ENCODE measurements at regions not wholly inside any gene's neighbourhood (a gene's known extent, or its start where the extent isn't known, plus 50 kb on each side); places are given as distances from the start of the nearest gene placed in this dataset.
"Not testable (repeated sequence)": the region's sequence is repeated elsewhere in the genome, so short reads cannot be mapped to it uniquely, and the experiment has no call there.

- H3K4me3 ChIP-seq (ENCODE audit: low read length in 2 of 2): no peak overlapping the region
These were observed 652.9 kb downstream of the ETNK1 start for GRCh38 chr12:23277831-23278230.

GRCh38 chr12:23281295-23281694 is 656.3 kb downstream of the ETNK1 start:
- H3K9ac ChIP-seq (ENCODE audit: low read length in 2 of 2): no peak overlapping the region
- no peak overlapping the region for H3K4me3 ChIP-seq (ENCODE audit: low read length in 2 of 2)
- H3K4me1 ChIP-seq (ENCODE audit: control insufficient read depth, insufficient read depth, low read length): no peaks in the 10 kb centered on the region
- H3K27me3 ChIP-seq (ENCODE audit: control insufficient read depth in 1 of 2, insufficient read depth in 2 of 2, low read length in 2 of 2): no peaks in the 10 kb centered on the region
- H3K9me3 ChIP-seq (ENCODE audit: control insufficient read depth in 2 of 2, low read length in 2 of 2): no peaks in the 10 kb centered on the region
- no peaks in the 10 kb centered on the region for H3K36me3 ChIP-seq (ENCODE audit: control insufficient read depth in 2 of 2, insufficient read depth in 2 of 2, low read length in 2 of 2)
- H3K27ac ChIP-seq (ENCODE audit: low read length): no peak overlapping the region

More at GRCh38 chr12:23277831-23278230, 652.9 kb downstream of the ETNK1 start:
- H3K9ac ChIP-seq (ENCODE audit: low read length in 2 of 2): no peak overlapping the region
- H3K36me3 ChIP-seq (ENCODE audit: control insufficient read depth in 2 of 2, insufficient read depth in 2 of 2, low read length in 2 of 2): no peaks in the 10 kb centered on the region
- H3K27me3 ChIP-seq (ENCODE audit: control insufficient read depth in 1 of 2, insufficient read depth in 2 of 2, low read length in 2 of 2): no peaks in the 10 kb centered on the region
- no peaks in the 10 kb centered on the region for H3K4me1 ChIP-seq (ENCODE audit: control insufficient read depth, insufficient read depth, low read length)
- no peak overlapping the region for H3K27ac ChIP-seq (ENCODE audit: low read length)
- no peaks in the 10 kb centered on the region for H3K9me3 ChIP-seq (ENCODE audit: control insufficient read depth in 2 of 2, low read length in 2 of 2)

GRCh38 chr12:23282701-23283100 is 657.7 kb downstream of the ETNK1 start:
- H3K9me3 ChIP-seq (ENCODE audit: control insufficient read depth in 2 of 2, low read length in 2 of 2): no peaks in the 10 kb centered on the region

GRCh38 chr12:23285764-23286530 is 661.0 kb downstream of the ETNK1 start:
- H3K27ac ChIP-seq (ENCODE audit: low read length); H3K9ac ChIP-seq (ENCODE audit: low read length in 2 of 2); H3K4me3 ChIP-seq (ENCODE audit: low read length in 2 of 2); H3K9me3 ChIP-seq (ENCODE audit: control insufficient read depth in 2 of 2, low read length in 2 of 2); H3K27me3 ChIP-seq (ENCODE audit: control insufficient read depth in 1 of 2, insufficient read depth in 2 of 2, low read length in 2 of 2); H3K36me3 ChIP-seq (ENCODE audit: control insufficient read depth in 2 of 2, insufficient read depth in 2 of 2, low read length in 2 of 2); H3K4me1 ChIP-seq (ENCODE audit: control insufficient read depth, insufficient read depth, low read length): not testable (repeated sequence)

More at GRCh38 chr12:23282701-23283100, 657.7 kb downstream of the ETNK1 start:
- H3K36me3 ChIP-seq (ENCODE audit: control insufficient read depth in 2 of 2, insufficient read depth in 2 of 2, low read length in 2 of 2): no peaks in the 10 kb centered on the region
- no peak overlapping the region for H3K9ac ChIP-seq (ENCODE audit: low read length in 2 of 2)
- H3K4me1 ChIP-seq (ENCODE audit: control insufficient read depth, insufficient read depth, low read length): no peaks in the 10 kb centered on the region
- no peak overlapping the region for H3K4me3 ChIP-seq (ENCODE audit: low read length in 2 of 2)
- H3K27ac ChIP-seq (ENCODE audit: low read length): no peak overlapping the region
- no peaks in the 10 kb centered on the region for H3K27me3 ChIP-seq (ENCODE audit: control insufficient read depth in 1 of 2, insufficient read depth in 2 of 2, low read length in 2 of 2)

GRCh38 chr12:23290627-23291330 is 658.7 kb downstream of the SOX5 start:
- Histone ChIP-seq H3K27me3 (ENCODE audit: control insufficient read depth in 1 of 2, insufficient read depth in 2 of 2, low read length in 2 of 2) (no peaks in the 10 kb centered on the region), H3K27ac (ENCODE audit: low read length) (no peak overlapping the region), H3K9ac (ENCODE audit: low read length in 2 of 2) (no peak overlapping the region), H3K9me3 (ENCODE audit: control insufficient read depth in 2 of 2, low read length in 2 of 2) (no peaks in the 10 kb centered on the region), H3K4me1 (ENCODE audit: control insufficient read depth, insufficient read depth, low read length) (no peaks in the 10 kb centered on the region), H3K4me3 (ENCODE audit: low read length in 2 of 2) (no peak overlapping the region), H3K36me3 (ENCODE audit: control insufficient read depth in 2 of 2, insufficient read depth in 2 of 2, low read length in 2 of 2) (no peaks in the 10 kb centered on the region)

- Histone ChIP-seq H3K4me3 (ENCODE audit: low read length in 2 of 2) (no peak overlapping the region), H3K27me3 (ENCODE audit: control insufficient read depth in 1 of 2, insufficient read depth in 2 of 2, low read length in 2 of 2) (no peaks in the 10 kb centered on the region), H3K36me3 (ENCODE audit: control insufficient read depth in 2 of 2, insufficient read depth in 2 of 2, low read length in 2 of 2) (no peaks in the 10 kb centered on the region), H3K9ac (ENCODE audit: low read length in 2 of 2) (no peak overlapping the region), H3K9me3 (ENCODE audit: control insufficient read depth in 2 of 2, low read length in 2 of 2) (peaks cover 0 to 3% of the 10 kb centered on the region in 2 donors), H3K4me1 (ENCODE audit: control insufficient read depth, insufficient read depth, low read length) (no peaks in the 10 kb centered on the region), H3K27ac (ENCODE audit: low read length) (no peak overlapping the region)
These were observed 646.2 kb downstream of the SOX5 start for GRCh38 chr12:23303220-23303619.

- Histone ChIP-seq H3K9ac (ENCODE audit: low read length in 2 of 2) (no peak overlapping the region), H3K4me3 (ENCODE audit: low read length in 2 of 2) (no peak overlapping the region), H3K27me3 (ENCODE audit: control insufficient read depth in 1 of 2, insufficient read depth in 2 of 2, low read length in 2 of 2) (no peaks in the 10 kb centered on the region), H3K9me3 (ENCODE audit: control insufficient read depth in 2 of 2, low read length in 2 of 2) (no peaks in the 10 kb centered on the region), H3K4me1 (ENCODE audit: control insufficient read depth, insufficient read depth, low read length) (no peaks in the 10 kb centered on the region), H3K27ac (ENCODE audit: low read length) (no peak overlapping the region), H3K36me3 (ENCODE audit: control insufficient read depth in 2 of 2, insufficient read depth in 2 of 2, low read length in 2 of 2) (no peaks in the 10 kb centered on the region)
These were observed 645.6 kb downstream of the SOX5 start for GRCh38 chr12:23303821-23304220.

GRCh38 chr12:23333938-23334337 is 615.5 kb downstream of the SOX5 start:
- H3K4me1 ChIP-seq (ENCODE audit: control insufficient read depth, insufficient read depth, low read length): no peaks in the 10 kb centered on the region
- no peak overlapping the region for H3K4me3 ChIP-seq (ENCODE audit: low read length in 2 of 2)
- no peaks in the 10 kb centered on the region for H3K27me3 ChIP-seq (ENCODE audit: control insufficient read depth in 1 of 2, insufficient read depth in 2 of 2, low read length in 2 of 2)
- no peaks in the 10 kb centered on the region for H3K36me3 ChIP-seq (ENCODE audit: control insufficient read depth in 2 of 2, insufficient read depth in 2 of 2, low read length in 2 of 2)
- H3K9ac ChIP-seq (ENCODE audit: low read length in 2 of 2): no peak overlapping the region
- no peaks in the 10 kb centered on the region for H3K9me3 ChIP-seq (ENCODE audit: control insufficient read depth in 2 of 2, low read length in 2 of 2)
- no peak overlapping the region for H3K27ac ChIP-seq (ENCODE audit: low read length)

GRCh38 chr12:23335593-23335992 is 613.9 kb downstream of the SOX5 start:
- Histone ChIP-seq H3K9ac (ENCODE audit: low read length in 2 of 2) (no peak overlapping the region), H3K9me3 (ENCODE audit: control insufficient read depth in 2 of 2, low read length in 2 of 2) (no peaks in the 10 kb centered on the region), H3K4me1 (ENCODE audit: control insufficient read depth, insufficient read depth, low read length) (no peaks in the 10 kb centered on the region), H3K4me3 (ENCODE audit: low read length in 2 of 2) (no peak overlapping the region), H3K27me3 (ENCODE audit: control insufficient read depth in 1 of 2, insufficient read depth in 2 of 2, low read length in 2 of 2) (no peaks in the 10 kb centered on the region), H3K36me3 (ENCODE audit: control insufficient read depth in 2 of 2, insufficient read depth in 2 of 2, low read length in 2 of 2) (no peaks in the 10 kb centered on the region), H3K27ac (ENCODE audit: low read length) (no peak overlapping the region)

GRCh38 chr12:23337213-23337612 is 612.3 kb downstream of the SOX5 start:
- no peak overlapping the region for H3K27ac ChIP-seq (ENCODE audit: low read length)
- no peak overlapping the region for H3K9ac ChIP-seq (ENCODE audit: low read length in 2 of 2)
- no peaks in the 10 kb centered on the region for H3K27me3 ChIP-seq (ENCODE audit: control insufficient read depth in 1 of 2, insufficient read depth in 2 of 2, low read length in 2 of 2)
- H3K4me3 ChIP-seq (ENCODE audit: low read length in 2 of 2): no peak overlapping the region
- no peaks in the 10 kb centered on the region for H3K9me3 ChIP-seq (ENCODE audit: control insufficient read depth in 2 of 2, low read length in 2 of 2)
- H3K36me3 ChIP-seq (ENCODE audit: control insufficient read depth in 2 of 2, insufficient read depth in 2 of 2, low read length in 2 of 2): no peaks in the 10 kb centered on the region
- no peaks in the 10 kb centered on the region for H3K4me1 ChIP-seq (ENCODE audit: control insufficient read depth, insufficient read depth, low read length)

- no peak overlapping the region for H3K9ac ChIP-seq (ENCODE audit: low read length in 2 of 2)
These were observed 609.1 kb downstream of the SOX5 start for GRCh38 chr12:23340351-23340750.

More at GRCh38 chr12:23340351-23340750, 609.1 kb downstream of the SOX5 start:
- H3K4me1 ChIP-seq (ENCODE audit: control insufficient read depth, insufficient read depth, low read length): no peaks in the 10 kb centered on the region
- no peak overlapping the region for H3K27ac ChIP-seq (ENCODE audit: low read length)
- no peak overlapping the region for H3K4me3 ChIP-seq (ENCODE audit: low read length in 2 of 2)
- H3K36me3 ChIP-seq (ENCODE audit: control insufficient read depth in 2 of 2, insufficient read depth in 2 of 2, low read length in 2 of 2): no peaks in the 10 kb centered on the region
- H3K9me3 ChIP-seq (ENCODE audit: control insufficient read depth in 2 of 2, low read length in 2 of 2): no peaks in the 10 kb centered on the region
- H3K27me3 ChIP-seq (ENCODE audit: control insufficient read depth in 1 of 2, insufficient read depth in 2 of 2, low read length in 2 of 2): no peaks in the 10 kb centered on the region

Measured in stomach smooth muscle (tissue), 2 donors.